Prostate gland (tissue), 2 donors: ENCODE measurements at regions not wholly inside any gene's neighbourhood (a gene's known extent, or its start where the extent isn't known, plus 50 kb on each side); places are given as distances from the start of the nearest gene placed in this dataset.

ENCODE experiments used
- DNase-seq: peaks from one replicate; pipeline ENCODE4 v3.0.0-alpha.2; 2019; ENCODE audit warnings: low spot score
- H3K27ac ChIP-seq, 2 donors: fragments of 200-600 bp; sonication (generic); 2 replicates each; pipeline ENCODE4 v1.5.1; 2017 to 2019
- H3K27me3 ChIP-seq: fragments of 200-600 bp; sonication (generic); replicated peaks from 2 replicates; pipeline ENCODE4 v1.5.1; 2019; ENCODE audit not compliant: insufficient read depth
- H3K36me3 ChIP-seq, 2 donors: fragments of 200-600 bp; sonication (generic); 1 replicate in 1 of 2; 2 replicates in 1 of 2; pipeline versions ENCODE4 v1.5.1 to v1.8.1; 2017 to 2019
- H3K4me1 ChIP-seq: fragments of 200-600 bp; sonication (generic); replicated peaks from 2 replicates; pipeline ENCODE4 v1.5.1; 2019
- H3K4me3 ChIP-seq, 2 donors: fragments of 200-600 bp; sonication (generic); 2 replicates each; pipeline ENCODE4 v1.5.1; 2017 to 2019
- H3K9me3 ChIP-seq: fragments of 200-600 bp; sonication (generic); 2 replicates; pipeline ENCODE4 v1.5.1; 2017
- CTCF ChIP-seq, 4 experiments: fragments of 200-600 bp in 2 of 4; fragments of 450-650 bp in 2 of 4; sonication (generic) in 2 of 4; IDR thresholded peaks; 1 replicate in 3 of 4; 2 replicates in 1 of 4; pipeline ENCODE4 v1.5.1; 2016 to 2019; ENCODE audit warnings: antibody characterized with exemption in 4 of 4, mild to moderate bottlenecking in 2 of 4, moderate library complexity in 2 of 4
- POLR2A ChIP-seq: fragments of 450-650 bp; IDR thresholded peaks from one replicate; pipeline ENCODE4 v1.6.1; 2016; ENCODE audit warnings: antibody characterized with exemption, mild to moderate bottlenecking
- POLR2AphosphoS5 ChIP-seq: sonication (generic); formaldehyde crosslinking; IDR thresholded peaks from one replicate; pipeline ENCODE4 v1.6.1; 2017; ENCODE audit warnings: antibody characterized with exemption
- WGBS: methylation state at CpG from one replicate; pipeline ENCODE4 v1.1.5; 2018; 5-methylcytosine and 5-hydroxymethylcytosine counted together
- intact Hi-C: fragments of 100-400 bp; cut with DNase I; formaldehyde crosslinking; loops from one replicate; pipeline ENCODE4 v1.14.2; 2022

GRCh38 chr10:127797339-127797738 is 60.4 kb downstream of the FOXI2 start:
- Histone ChIP-seq H3K9me3 (no peaks in the 10 kb centered on the region), H3K4me1 (no peaks in the 10 kb centered on the region), H3K36me3 (no peaks in the 10 kb centered on the region), H3K4me3 (no peak overlapping the region), H3K27me3 (peaks cover 2% of the 10 kb centered on the region), H3K27ac (no peak overlapping the region)
- intact Hi-C loops, result no loop called here
- no peak for DNase-seq
- no peak for TF ChIP-seq POLR2AphosphoS5
- TF ChIP-seq POLR2A, result no peak
- no peak for TF ChIP-seq CTCF (IDR thresholded peaks at IDR 0.05)
- 100% methylated on average over 1 of the region's 1 CpG for WGBS

GRCh38 chr10:127798111-127798510 is 61.1 kb downstream of the FOXI2 start:
- peaks cover 2% of the 10 kb centered on the region for H3K27me3 ChIP-seq
- intact Hi-C loops, result no loop called here
- no peak overlapping the region for H3K27ac ChIP-seq
- TF ChIP-seq CTCF (IDR thresholded peaks at IDR 0.05) (no peak), POLR2A (no peak), POLR2AphosphoS5 (no peak)
- no peak for DNase-seq
- 48% methylated on average over 6 of the region's 6 CpGs for WGBS
- H3K9me3 ChIP-seq, result no peaks in the 10 kb centered on the region
- no peaks in the 10 kb centered on the region for H3K36me3 ChIP-seq
- H3K4me3 ChIP-seq, result no peak overlapping the region
- no peaks in the 10 kb centered on the region for H3K4me1 ChIP-seq

GRCh38 chr10:127801302-127801701 is 64.3 kb downstream of the FOXI2 start:
- no peak for DNase-seq
- Histone ChIP-seq H3K27ac (no peak overlapping the region), H3K4me1 (no peaks in the 10 kb centered on the region), H3K4me3 (no peak overlapping the region), H3K9me3 (no peaks in the 10 kb centered on the region), H3K27me3 (peaks cover 2% of the 10 kb centered on the region), H3K36me3 (no peaks in the 10 kb centered on the region)
- intact Hi-C loops, result no loop called here
- TF ChIP-seq CTCF (IDR thresholded peaks at IDR 0.05) (no peak), POLR2A (no peak), POLR2AphosphoS5 (no peak)
- WGBS, result 70% methylated on average over 3 of the region's 3 CpGs

- Histone ChIP-seq H3K9me3 (no peaks in the 10 kb centered on the region), H3K27ac (no peak overlapping the region), H3K4me3 (no peak overlapping the region), H3K4me1 (no peaks in the 10 kb centered on the region), H3K27me3 (peaks cover 2% of the 10 kb centered on the region), H3K36me3 (no peaks in the 10 kb centered on the region)
- intact Hi-C loops, result no loop called here
- DNase-seq, result no peak
- 72% methylated on average over 6 of the region's 6 CpGs for WGBS
- TF ChIP-seq POLR2AphosphoS5, result no peak
- TF ChIP-seq POLR2A, result no peak
- TF ChIP-seq CTCF (IDR thresholded peaks at IDR 0.05), result no peak
These were observed 65.6 kb downstream of the FOXI2 start for GRCh38 chr10:127802531-127803095.

- WGBS, result 68% methylated on average over 8 of the region's 8 CpGs
- intact Hi-C loops, result no loop called here
- Histone ChIP-seq H3K27ac (no peak overlapping the region), H3K27me3 (no peaks in the 10 kb centered on the region), H3K36me3 (no peaks in the 10 kb centered on the region), H3K4me3 (no peak overlapping the region), H3K9me3 (no peaks in the 10 kb centered on the region), H3K4me1 (no peaks in the 10 kb centered on the region)
- TF ChIP-seq CTCF (IDR thresholded peaks at IDR 0.05) (no peak), POLR2AphosphoS5 (no peak), POLR2A (no peak)
- DNase-seq, result no peak
These were observed 67.7 kb downstream of the FOXI2 start for GRCh38 chr10:127804696-127805095.
